ENCODE measurements at regions not wholly inside any gene's neighbourhood (a gene's known extent, or its start where the extent isn't known, plus 50 kb on each side); places are given as distances from the start of the nearest gene placed in this dataset.
"Not testable (repeated sequence)": the region's sequence is repeated elsewhere in the genome, so short reads cannot be mapped to it uniquely, and the experiment has no call there.

DNA sequence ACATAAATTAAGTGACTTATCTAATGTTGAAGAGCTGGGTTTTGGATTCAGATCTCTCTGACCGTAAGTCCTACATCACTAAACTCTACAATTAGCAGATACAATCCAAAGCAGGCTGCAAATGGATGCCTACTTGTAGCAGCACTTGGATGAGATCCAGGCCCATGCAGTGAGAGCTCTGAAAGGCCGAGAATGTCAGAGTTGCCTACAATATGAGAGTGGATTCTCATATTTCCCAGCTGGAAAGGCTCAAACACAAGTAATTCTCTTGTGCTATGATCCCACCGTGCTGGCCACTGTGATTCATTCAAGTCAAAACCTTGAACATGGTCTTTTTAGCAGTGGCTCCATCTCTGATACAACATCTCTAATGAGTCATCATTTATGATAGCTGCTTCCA, 125.4 kb upstream of the CHRDL1 start:
- no peak for DNase-seq (ENCODE audit: low read depth)
- no peak overlapping the region for H3K4me3 ChIP-seq (ENCODE audit: low read depth, low read length)
- no peak for TF ChIP-seq CTCF (IDR thresholded peaks at IDR 0.05; ENCODE audit: insufficient read depth, low read depth, low read length, missing control alignments)

- TF ChIP-seq CTCF (IDR thresholded peaks at IDR 0.05; ENCODE audit: insufficient read depth, low read depth, low read length, missing control alignments), result no peak
- H3K4me3 ChIP-seq (ENCODE audit: low read depth, low read length), result no peak overlapping the region
- no peak for DNase-seq (ENCODE audit: low read depth)
These were observed 120.0 kb upstream of the CHRDL1 start for GRCh38 chrX:110915570-110915969.

- no peak overlapping the region for H3K4me3 ChIP-seq (ENCODE audit: low read depth, low read length)
- DNase-seq (ENCODE audit: low read depth), result no peak
- TF ChIP-seq CTCF (IDR thresholded peaks at IDR 0.05; ENCODE audit: insufficient read depth, low read depth, low read length, missing control alignments), result no peak
These were observed 119.5 kb upstream of the CHRDL1 start for GRCh38 chrX:110915111-110915510.

- no peak for DNase-seq (ENCODE audit: low read depth)
- no peak for TF ChIP-seq CTCF (IDR thresholded peaks at IDR 0.05; ENCODE audit: insufficient read depth, low read depth, low read length, missing control alignments)
- no peak overlapping the region for H3K4me3 ChIP-seq (ENCODE audit: low read depth, low read length)
These were observed 118.7 kb upstream of the CHRDL1 start for GRCh38 chrX:110914281-110914680.

DNA sequence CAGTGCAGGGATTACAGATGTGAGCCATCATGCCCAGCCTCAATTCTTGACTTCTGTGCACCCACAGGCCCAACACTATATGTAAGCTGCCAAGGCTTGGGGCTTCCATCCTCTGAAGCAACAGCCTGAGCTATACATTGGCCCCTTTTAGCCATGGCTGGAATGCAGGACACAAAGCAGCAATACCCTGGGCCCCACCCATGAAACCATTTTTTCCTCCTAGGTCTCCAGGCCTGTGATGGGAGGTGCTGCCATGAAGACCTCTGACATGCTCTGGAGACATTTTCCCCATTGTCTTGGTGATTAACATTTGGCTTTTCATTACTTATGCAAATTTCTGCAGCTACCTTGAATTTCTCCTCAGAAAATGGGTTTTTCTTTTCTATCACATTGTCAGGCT, 109.1 kb upstream of the CHRDL1 start:
- not testable (repeated sequence) for H3K4me3 ChIP-seq (ENCODE audit: low read depth, low read length); DNase-seq (ENCODE audit: low read depth)

- no peak for TF ChIP-seq CTCF (IDR thresholded peaks at IDR 0.05; ENCODE audit: insufficient read depth, low read depth, low read length, missing control alignments)
- no peak for DNase-seq (ENCODE audit: low read depth)
- no peak overlapping the region for H3K4me3 ChIP-seq (ENCODE audit: low read depth, low read length)
These were observed 86.4 kb upstream of the CHRDL1 start for GRCh38 chrX:110881971-110882370.

- no peak overlapping the region for H3K4me3 ChIP-seq (ENCODE audit: low read depth, low read length)
- DNase-seq (ENCODE audit: low read depth), result no peak
- TF ChIP-seq CTCF (IDR thresholded peaks at IDR 0.05; ENCODE audit: insufficient read depth, low read depth, low read length, missing control alignments), result no peak
These were observed 81.7 kb upstream of the CHRDL1 start for GRCh38 chrX:110877326-110877725.

GRCh38 chrX:110871839-110872238, 76.2 kb upstream of the CHRDL1 start:
- no peak for TF ChIP-seq CTCF (IDR thresholded peaks at IDR 0.05; ENCODE audit: insufficient read depth, low read depth, low read length, missing control alignments)
- no peak overlapping the region for H3K4me3 ChIP-seq (ENCODE audit: low read depth, low read length)
- DNase-seq (ENCODE audit: low read depth), result no peak
